HG03064 (cell line): ENCODE measurements at regions not wholly inside any gene's neighbourhood (a gene's known extent, or its start where the extent isn't known, plus 50 kb on each side); places are given as distances from the start of the nearest gene placed in this dataset.

Experiments used
- ATAC-seq: cut with Tn5 transposase; IDR thresholded peaks from one replicate; pipeline ENCODE4 v1.9.1; 2021; ENCODE audit warnings: low read depth; ENCODE audit not compliant: unreplicated experiment

GRCh38 chr20:39089797-39090196, 127.7 kb downstream of the DHX35 start:
- ATAC-seq: no peak
